HFFc6 (cell line): ENCODE measurements at regions not wholly inside any gene's neighbourhood (a gene's known extent, or its start where the extent isn't known, plus 50 kb on each side); places are given as distances from the start of the nearest gene placed in this dataset.

Source experiments
- DNase-seq: peaks from one replicate; pipeline ENCODE4 v3.0.0-alpha.2; 2018
- H3K27ac Mint-ChIP-seq: 2 replicates; pipeline ENCODE4 v1.8.0; 2020; ENCODE audit warnings: mild to moderate bottlenecking, mixed read lengths
- H3K27me3 Mint-ChIP-seq: 2 replicates; pipeline ENCODE4 v1.8.0; 2021; ENCODE audit warnings: mild to moderate bottlenecking, moderate library complexity, mixed read lengths; ENCODE audit not compliant: insufficient read depth
- H3K36me3 Mint-ChIP-seq: 2 replicates; pipeline ENCODE4 v1.8.0; 2021; ENCODE audit warnings: low read depth, mixed read lengths
- H3K4me1 Mint-ChIP-seq: 2 replicates; pipeline ENCODE4 v1.8.0; 2020; ENCODE audit warnings: low read depth, mixed read lengths
- H3K4me3 Mint-ChIP-seq: 2 replicates; pipeline ENCODE4 v1.8.0; 2020; ENCODE audit warnings: mild to moderate bottlenecking, moderate library complexity, mixed read lengths
- H3K9me3 Mint-ChIP-seq: 2 replicates; pipeline ENCODE4 v1.8.0; 2020; ENCODE audit warnings: mild to moderate bottlenecking, mixed read lengths
- CTCF ChIP-seq: fragments of 200-600 bp; sonication (generic); IDR thresholded peaks from 2 replicates; pipeline ENCODE4 v1.5.0; 2021; ENCODE audit warnings: antibody characterized with exemption, mild to moderate bottlenecking

GRCh38 chr18:40415821-40416220 lies 1539.2 kb upstream of the PIK3C3 start:
- TF ChIP-seq CTCF, result no peak
- H3K36me3 Mint-ChIP-seq, result no peaks in the 10 kb centered on the region
- H3K4me3 Mint-ChIP-seq, result no peak overlapping the region
- no peaks in the 10 kb centered on the region for H3K27me3 Mint-ChIP-seq
- peaks cover 36% of the 10 kb centered on the region for H3K9me3 Mint-ChIP-seq
- no peak overlapping the region for H3K27ac Mint-ChIP-seq
- DNase-seq, result no peak
- H3K4me1 Mint-ChIP-seq, result no peaks in the 10 kb centered on the region

- no peaks in the 10 kb centered on the region for H3K4me1 Mint-ChIP-seq
- no peak overlapping the region for H3K4me3 Mint-ChIP-seq
- H3K27ac Mint-ChIP-seq, result no peak overlapping the region
Measured at GRCh38 chr18:40415176-40415791, 1539.8 kb upstream of the PIK3C3 start.

GRCh38 chr18:40414155-40414754 lies 1540.8 kb upstream of the PIK3C3 start:
- Mint-ChIP-seq H3K9me3 (peaks cover 34% of the 10 kb centered on the region), H3K36me3 (no peaks in the 10 kb centered on the region), H3K27ac (no peak overlapping the region), H3K27me3 (no peaks in the 10 kb centered on the region), H3K4me3 (no peak overlapping the region), H3K4me1 (no peaks in the 10 kb centered on the region)
- DNase-seq, result no peak
- TF ChIP-seq CTCF, result no peak

More at GRCh38 chr18:40415176-40415791, 1539.8 kb upstream of the PIK3C3 start:
- Mint-ChIP-seq H3K36me3 (no peaks in the 10 kb centered on the region), H3K9me3 (peaks cover 39% of the 10 kb centered on the region), H3K27me3 (no peaks in the 10 kb centered on the region)
- no peak for TF ChIP-seq CTCF
- DNase-seq, result no peak

GRCh38 chr18:40413160-40413559 lies 1541.9 kb upstream of the PIK3C3 start:
- Mint-ChIP-seq H3K27ac (no peak overlapping the region), H3K36me3 (no peaks in the 10 kb centered on the region), H3K4me1 (no peaks in the 10 kb centered on the region), H3K27me3 (no peaks in the 10 kb centered on the region), H3K4me3 (no peak overlapping the region), H3K9me3 (peaks cover 37% of the 10 kb centered on the region)
- no peak for TF ChIP-seq CTCF
- DNase-seq, result no peak

- DNase-seq, result no peak
Measured at GRCh38 chr18:40412410-40412809, 1542.6 kb upstream of the PIK3C3 start.

More at GRCh38 chr18:40412410-40412809, 1542.6 kb upstream of the PIK3C3 start:
- no peaks in the 10 kb centered on the region for H3K27me3 Mint-ChIP-seq
- peaks cover 41% of the 10 kb centered on the region for H3K9me3 Mint-ChIP-seq
- H3K4me3 Mint-ChIP-seq, result no peak overlapping the region
- TF ChIP-seq CTCF, result no peak
- H3K36me3 Mint-ChIP-seq, result no peaks in the 10 kb centered on the region
- H3K4me1 Mint-ChIP-seq, result no peaks in the 10 kb centered on the region
- H3K27ac Mint-ChIP-seq, result no peak overlapping the region
